ENCODE measurements at regions not wholly inside any gene's neighbourhood (a gene's known extent, or its start where the extent isn't known, plus 50 kb on each side); places are given as distances from the start of the nearest gene placed in this dataset.

DNA sequence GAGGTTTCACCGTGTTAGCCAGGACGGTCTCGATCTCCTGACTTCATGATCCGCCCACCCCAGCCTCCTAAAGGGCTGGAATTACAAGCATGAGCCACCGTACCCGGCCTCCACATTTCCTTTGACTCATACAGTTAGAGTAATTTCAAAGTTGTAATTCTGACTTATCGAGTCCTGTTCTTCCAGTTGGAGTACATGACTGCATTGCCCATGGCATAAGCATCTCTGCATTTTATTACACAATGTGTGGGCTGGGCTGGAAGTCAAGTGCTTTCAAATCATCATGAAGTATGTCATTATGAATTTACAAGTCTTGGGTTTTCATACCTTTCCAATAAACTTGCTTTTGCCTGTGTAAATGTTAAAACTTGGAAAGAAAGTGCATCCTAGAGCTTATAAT lies 1295.7 kb upstream of the FLRT2 start:
- intact Hi-C loops (cut with DNase I) = no loop called here
- no peak for DNase-seq
- H3K9me3 ChIP-seq = no peaks in the 10 kb centered on the region
- no peaks in the 10 kb centered on the region for H3K27me3 ChIP-seq
- no peaks in the 10 kb centered on the region for H3K4me1 ChIP-seq
- no peak overlapping the region for H3K27ac ChIP-seq
- TF ChIP-seq, protein P1, sequence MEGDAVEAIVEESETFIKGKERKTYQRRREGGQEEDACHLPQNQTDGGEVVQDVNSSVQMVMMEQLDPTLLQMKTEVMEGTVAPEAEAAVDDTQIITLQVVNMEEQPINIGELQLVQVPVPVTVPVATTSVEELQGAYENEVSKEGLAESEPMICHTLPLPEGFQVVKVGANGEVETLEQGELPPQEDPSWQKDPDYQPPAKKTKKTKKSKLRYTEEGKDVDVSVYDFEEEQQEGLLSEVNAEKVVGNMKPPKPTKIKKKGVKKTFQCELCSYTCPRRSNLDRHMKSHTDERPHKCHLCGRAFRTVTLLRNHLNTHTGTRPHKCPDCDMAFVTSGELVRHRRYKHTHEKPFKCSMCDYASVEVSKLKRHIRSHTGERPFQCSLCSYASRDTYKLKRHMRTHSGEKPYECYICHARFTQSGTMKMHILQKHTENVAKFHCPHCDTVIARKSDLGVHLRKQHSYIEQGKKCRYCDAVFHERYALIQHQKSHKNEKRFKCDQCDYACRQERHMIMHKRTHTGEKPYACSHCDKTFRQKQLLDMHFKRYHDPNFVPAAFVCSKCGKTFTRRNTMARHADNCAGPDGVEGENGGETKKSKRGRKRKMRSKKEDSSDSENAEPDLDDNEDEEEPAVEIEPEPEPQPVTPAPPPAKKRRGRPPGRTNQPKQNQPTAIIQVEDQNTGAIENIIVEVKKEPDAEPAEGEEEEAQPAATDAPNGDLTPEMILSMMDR (IDR thresholded peaks at IDR 0.05) = no peak
- TF ChIP-seq POLR2A (IDR thresholded peaks at IDR 0.05) = no peak
- WGBS, 2 donors = 92 to 93% methylated on average over 7 of the region's 7 CpGs
- H3K4me3 ChIP-seq (replicated peaks in 1 of 3) = no peak overlapping the region
- no peaks in the 10 kb centered on the region for H3K36me3 ChIP-seq

DNA sequence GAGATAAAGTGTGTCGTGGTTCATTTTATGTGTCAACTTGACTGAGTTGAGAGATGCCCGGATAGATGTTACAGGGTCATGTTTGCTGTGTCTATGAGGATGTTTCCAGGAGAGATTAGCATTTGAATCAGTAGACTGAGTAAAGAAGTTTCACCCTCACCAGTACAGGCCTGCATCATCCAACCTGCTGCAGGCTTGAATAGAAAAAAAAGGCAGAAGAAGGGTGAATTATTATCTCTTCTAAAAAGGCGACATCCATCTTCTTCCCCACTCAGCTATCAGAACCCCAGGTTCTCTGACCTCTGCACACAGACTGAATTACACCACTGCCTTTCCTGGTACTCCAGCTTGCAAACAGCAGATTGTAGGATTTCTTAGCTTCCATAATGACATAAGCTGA lies 1293.7 kb upstream of the FLRT2 start:
- Histone ChIP-seq H3K9me3 (no peaks in the 10 kb centered on the region), H3K36me3 (no peaks in the 10 kb centered on the region), H3K27ac (no peak overlapping the region), H3K4me1 (no peaks in the 10 kb centered on the region), H3K27me3 (no peaks in the 10 kb centered on the region), H3K4me3 (replicated peaks in 1 of 3) (no peak overlapping the region)
- TF ChIP-seq, protein P1 (IDR thresholded peaks at IDR 0.05) = no peak
- no peak for TF ChIP-seq POLR2A (IDR thresholded peaks at IDR 0.05)
- intact Hi-C loops (cut with DNase I) = no loop called here
- DNase-seq = no peak
- WGBS, 2 donors = 90 to 94% methylated on average over 3 of the region's 3 CpGs

DNA sequence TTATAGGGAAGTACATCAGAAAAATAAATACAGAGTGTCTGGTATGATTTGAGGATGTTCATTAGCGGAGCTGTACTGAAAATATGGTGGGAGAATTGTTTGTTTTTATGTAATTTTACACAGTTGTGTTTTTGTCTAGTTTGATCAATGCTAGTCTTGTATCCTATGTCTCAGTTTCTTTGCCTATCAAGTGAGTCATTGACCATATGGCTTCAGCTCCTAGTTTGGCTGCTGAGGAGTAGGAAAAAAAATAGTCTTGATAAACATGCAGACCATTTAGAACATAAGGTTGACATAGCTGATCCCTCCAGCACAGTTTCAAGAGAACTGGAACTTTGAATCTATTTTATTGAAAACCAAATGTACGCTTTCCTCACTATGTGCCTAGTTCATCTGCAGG lies 1292.1 kb upstream of the FLRT2 start:
- Histone ChIP-seq H3K27ac (no peak overlapping the region), H3K36me3 (no peaks in the 10 kb centered on the region), H3K27me3 (no peaks in the 10 kb centered on the region), H3K4me3 (replicated peaks in 1 of 3) (no peak overlapping the region), H3K9me3 (no peaks in the 10 kb centered on the region), H3K4me1 (no peaks in the 10 kb centered on the region)
- no peak for TF ChIP-seq POLR2A (IDR thresholded peaks at IDR 0.05)
- TF ChIP-seq, protein P1 (IDR thresholded peaks at IDR 0.05) = no peak
- no peak for DNase-seq
- intact Hi-C loops (cut with DNase I) = no loop called here
- 95 to 96% methylated on average over 2 of the region's 2 CpGs for WGBS, 2 donors

DNA sequence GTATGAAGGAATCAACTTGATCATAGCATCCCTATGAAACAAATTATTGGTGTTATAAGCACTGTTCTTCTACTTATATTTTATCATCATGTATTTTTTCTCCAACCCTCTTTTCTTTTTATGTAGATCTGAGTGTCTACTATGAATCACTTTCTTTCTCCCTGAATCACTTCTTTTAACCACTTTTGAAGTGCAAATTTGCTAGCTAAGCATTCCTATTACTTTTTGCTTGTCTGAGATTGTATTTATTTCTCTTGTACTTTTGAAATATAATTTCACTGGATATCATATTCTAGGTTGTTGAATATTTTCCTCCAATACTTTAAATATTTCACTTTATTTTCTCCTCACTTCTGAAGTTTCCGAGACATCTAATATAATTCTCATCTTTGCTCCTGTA lies 1282.3 kb upstream of the FLRT2 start:
- no peak overlapping the region for H3K4me3 ChIP-seq (replicated peaks in 1 of 3)
- TF ChIP-seq, protein P1 (IDR thresholded peaks at IDR 0.05) = no peak
- TF ChIP-seq POLR2A (IDR thresholded peaks at IDR 0.05) = no peak
- intact Hi-C loops (cut with DNase I) = no loop called here
- no peak for DNase-seq
- peaks cover 0 to 11% of the 10 kb centered on the region in 2 donors for H3K4me1 ChIP-seq
- no peaks in the 10 kb centered on the region for H3K36me3 ChIP-seq
- H3K27ac ChIP-seq = no peak overlapping the region
- 93 to 98% methylated on average over 1 of the region's 1 CpG for WGBS, 2 donors
- H3K27me3 ChIP-seq = no peaks in the 10 kb centered on the region
- no peaks in the 10 kb centered on the region for H3K9me3 ChIP-seq

DNA sequence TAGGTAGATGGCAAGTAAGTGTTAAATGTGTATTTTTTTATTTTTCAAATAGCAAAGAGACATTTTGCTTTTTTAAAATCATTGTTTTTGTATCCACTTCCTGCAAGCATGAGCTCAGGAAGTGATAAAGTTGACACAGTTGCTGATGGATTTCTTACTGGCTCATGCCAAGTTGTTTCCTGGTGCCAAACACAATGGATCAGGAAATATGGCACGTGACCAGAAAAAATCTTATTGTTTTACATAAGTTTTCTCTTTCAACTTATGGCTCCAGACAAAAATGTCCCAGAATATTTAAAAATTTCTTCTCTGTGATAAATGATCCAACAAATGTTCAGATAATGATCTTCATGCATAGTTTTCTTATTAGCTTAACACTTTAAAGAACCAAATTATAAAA lies 1279.1 kb upstream of the FLRT2 start:
- H3K9me3 ChIP-seq = no peaks in the 10 kb centered on the region
- intact Hi-C loops (cut with DNase I) = no loop called here

More for the DNA sequence above, 1279.1 kb upstream of the FLRT2 start:
- no peak for DNase-seq
- no peak overlapping the region for H3K27ac ChIP-seq
- no peak overlapping the region for H3K4me3 ChIP-seq (replicated peaks in 1 of 3)
- no peaks in the 10 kb centered on the region for H3K27me3 ChIP-seq
- no peaks in the 10 kb centered on the region for H3K36me3 ChIP-seq
- TF ChIP-seq POLR2A (IDR thresholded peaks at IDR 0.05) = no peak
- TF ChIP-seq, protein P1 (IDR thresholded peaks at IDR 0.05) = no peak
- WGBS, 2 donors = 71 to 73% methylated on average over 1 of the region's 1 CpG
- H3K4me1 ChIP-seq = peaks cover 0 to 11% of the 10 kb centered on the region in 2 donors
